Natural killer cell (primary cell): ENCODE measurements at regions not wholly inside any gene's neighbourhood (a gene's known extent, or its start where the extent isn't known, plus 50 kb on each side); places are given as distances from the start of the nearest gene placed in this dataset.
"Not testable (repeated sequence)": the region's sequence is repeated elsewhere in the genome, so short reads cannot be mapped to it uniquely, and the experiment has no call there.

Experiments
- ATAC-seq, 3 donors: fragments of 150-1000 bp in 2 of 3; fragments of 200-7000 bp in 1 of 3; cut with Tn5 transposase; 1 replicate in 1 of 3; 2 replicates in 2 of 3; pipeline ENCODE4 v1.10.0; 2021; ENCODE audit warnings: mild to moderate bottlenecking in 2 of 3, moderate library complexity in 2 of 3
- DNase-seq, 2 donors: peaks; one replicate each; pipeline versions ENCODE4 v3.0.0 to v3.0.0-alpha.2; 2013 to 2021; ENCODE audit warnings: mixed read lengths in 1 of 2
- H3K27ac ChIP-seq: one replicate; pipeline ENCODE4 v1.5.1; 2013; ENCODE audit warnings: mild to moderate bottlenecking, low read length
- H3K27me3 ChIP-seq: one replicate; pipeline ENCODE4 v1.6.1; 2013; ENCODE audit warnings: low read length; ENCODE audit not compliant: control insufficient read depth, insufficient read depth
- H3K36me3 ChIP-seq: one replicate; pipeline ENCODE4 v1.6.1; 2013; ENCODE audit warnings: low read length; ENCODE audit not compliant: control insufficient read depth, insufficient read depth
- H3K4me1 ChIP-seq: one replicate; pipeline ENCODE4 v1.6.1; 2013; ENCODE audit warnings: low read length; ENCODE audit not compliant: control insufficient read depth, insufficient read depth
- H3K4me3 ChIP-seq: one replicate; pipeline ENCODE4 v1.5.1; 2013; ENCODE audit warnings: low read length
- H3K9me3 ChIP-seq: one replicate; pipeline ENCODE4 v1.6.1; 2013; ENCODE audit warnings: low read length; ENCODE audit not compliant: control insufficient read depth, insufficient read depth
- H3K27ac Mint-ChIP-seq, 2 donors: one replicate each; pipeline ENCODE4 v1.8.0; 2022; ENCODE audit warnings: mild to moderate bottlenecking in 2 of 2, mixed read lengths in 2 of 2, moderate library complexity in 1 of 2
- H3K27me3 Mint-ChIP-seq, 2 donors: one replicate each; pipeline ENCODE4 v1.8.0; 2022; ENCODE audit warnings: low read depth in 2 of 2, mixed read lengths in 2 of 2
- H3K36me3 Mint-ChIP-seq: one replicate; pipeline ENCODE4 v1.8.0; 2022; ENCODE audit warnings: mixed read lengths
- H3K4me1 Mint-ChIP-seq, 2 donors: one replicate each; pipeline ENCODE4 v1.8.0; 2022; ENCODE audit warnings: mixed read lengths in 2 of 2
- H3K4me3 Mint-ChIP-seq: one replicate; pipeline ENCODE4 v1.8.0; 2022; ENCODE audit warnings: mild to moderate bottlenecking, moderate library complexity, mixed read lengths
- H3K9me3 Mint-ChIP-seq, 2 donors: one replicate each; pipeline ENCODE4 v1.8.0; 2022; ENCODE audit warnings: mixed read lengths in 2 of 2
- WGBS: methylation state at CpG from one replicate; pipeline ENCODE4 v1.1.7; 2013; ENCODE audit warnings: missing lambda C conversion rate; ENCODE audit not compliant: insufficient coverage; 5-methylcytosine and 5-hydroxymethylcytosine counted together
- intact Hi-C: fragments of 100-400 bp; cut with micrococcal nuclease; formaldehyde crosslinking; loops from one replicate; pipeline ENCODE4 v1.14.2; 2022
- TF ChIP-seq, protein P1 (sequence below): fragments of 200-600 bp; IDR thresholded peaks from one replicate; pipeline ENCODE4 v1.8.0; 2022; ENCODE audit warnings: antibody characterized with exemption

DNA sequence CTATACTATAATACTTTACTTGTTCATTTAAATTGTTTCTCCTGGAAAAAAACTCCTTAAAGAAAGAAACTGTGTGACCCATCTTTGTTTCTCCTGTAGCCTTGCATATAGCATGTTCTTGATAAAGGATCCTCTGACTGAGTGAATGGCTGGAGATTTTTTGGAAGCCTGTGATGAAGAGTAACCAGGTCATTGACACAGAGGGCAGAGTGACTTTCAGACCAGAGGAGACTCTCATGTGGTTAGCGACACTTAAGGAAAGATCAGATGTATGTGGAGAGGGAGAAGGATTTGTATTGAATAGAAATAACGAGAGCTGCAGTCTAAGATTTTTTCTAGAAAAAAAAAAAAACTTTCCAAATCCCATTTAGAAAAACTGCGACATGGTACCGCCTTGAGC is 85.5 kb downstream of the TRIM43 start:
- no peak for ATAC-seq
- no peak for DNase-seq
- no peak overlapping the region for H3K27ac Mint-ChIP-seq
- Histone ChIP-seq H3K27me3 (peaks cover 2% of the 10 kb centered on the region), H3K4me1 (no peaks in the 10 kb centered on the region), H3K27ac (no peak overlapping the region), H3K9me3 (no peaks in the 10 kb centered on the region), H3K36me3 (no peaks in the 10 kb centered on the region), H3K4me3 (no peak overlapping the region)
- H3K4me1 Mint-ChIP-seq: peaks cover 0 to 3% of the 10 kb centered on the region in 2 donors
- WGBS: 97% methylated on average over 3 of the region's 4 CpGs
- no peak overlapping the region for H3K4me3 Mint-ChIP-seq
- TF ChIP-seq, protein P1, sequence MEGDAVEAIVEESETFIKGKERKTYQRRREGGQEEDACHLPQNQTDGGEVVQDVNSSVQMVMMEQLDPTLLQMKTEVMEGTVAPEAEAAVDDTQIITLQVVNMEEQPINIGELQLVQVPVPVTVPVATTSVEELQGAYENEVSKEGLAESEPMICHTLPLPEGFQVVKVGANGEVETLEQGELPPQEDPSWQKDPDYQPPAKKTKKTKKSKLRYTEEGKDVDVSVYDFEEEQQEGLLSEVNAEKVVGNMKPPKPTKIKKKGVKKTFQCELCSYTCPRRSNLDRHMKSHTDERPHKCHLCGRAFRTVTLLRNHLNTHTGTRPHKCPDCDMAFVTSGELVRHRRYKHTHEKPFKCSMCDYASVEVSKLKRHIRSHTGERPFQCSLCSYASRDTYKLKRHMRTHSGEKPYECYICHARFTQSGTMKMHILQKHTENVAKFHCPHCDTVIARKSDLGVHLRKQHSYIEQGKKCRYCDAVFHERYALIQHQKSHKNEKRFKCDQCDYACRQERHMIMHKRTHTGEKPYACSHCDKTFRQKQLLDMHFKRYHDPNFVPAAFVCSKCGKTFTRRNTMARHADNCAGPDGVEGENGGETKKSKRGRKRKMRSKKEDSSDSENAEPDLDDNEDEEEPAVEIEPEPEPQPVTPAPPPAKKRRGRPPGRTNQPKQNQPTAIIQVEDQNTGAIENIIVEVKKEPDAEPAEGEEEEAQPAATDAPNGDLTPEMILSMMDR: no peak
- intact Hi-C loops: no loop called here
- H3K9me3 Mint-ChIP-seq: no peaks in the 10 kb centered on the region
- no peaks in the 10 kb centered on the region for H3K36me3 Mint-ChIP-seq
- H3K27me3 Mint-ChIP-seq: peaks cover 19 to 49% of the 10 kb centered on the region in 2 donors

DNA sequence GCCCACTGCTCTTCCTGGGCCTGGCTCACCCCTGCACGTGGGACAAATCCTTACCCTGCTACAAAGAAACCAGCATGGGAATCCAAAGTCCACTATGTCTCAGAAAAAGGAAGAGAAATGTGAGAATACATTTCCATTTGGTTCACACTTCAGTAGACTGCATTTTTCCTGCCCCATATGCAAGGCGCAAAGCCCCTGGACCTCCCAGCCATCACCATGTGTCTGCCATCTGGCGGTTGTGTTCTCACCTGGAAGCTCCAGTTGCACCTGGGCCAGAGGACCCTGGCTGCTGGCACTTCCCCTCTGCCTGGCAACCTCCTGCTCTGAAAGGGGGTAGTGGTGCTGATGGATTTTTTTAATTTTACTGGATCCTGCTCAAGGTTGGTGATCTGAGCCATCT is 86.0 kb downstream of the TRIM43 start:
- ATAC-seq, H3K4me3 Mint-ChIP-seq, H3K4me3 ChIP-seq: not testable (repeated sequence)

DNA sequence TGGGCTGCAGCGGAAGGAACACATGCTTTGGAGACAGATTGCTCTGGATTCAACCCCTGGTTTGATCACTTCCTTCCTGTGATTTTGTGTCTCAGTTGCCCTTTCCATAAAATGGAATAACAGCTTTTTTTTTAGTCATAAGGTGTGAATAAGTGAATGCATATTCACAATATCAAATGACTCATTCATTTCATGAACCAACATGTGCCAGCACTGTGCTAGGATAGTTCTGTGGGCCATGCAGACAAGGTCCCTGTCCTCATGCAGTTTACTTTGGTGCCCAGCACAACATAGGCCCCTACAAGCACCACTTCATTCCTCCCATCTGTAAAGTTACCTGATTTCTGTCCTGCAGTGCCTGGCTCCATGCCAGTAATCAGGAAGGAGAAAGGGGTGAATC is 89.4 kb downstream of the TRIM43 start:
- H3K9me3 ChIP-seq, H3K36me3 Mint-ChIP-seq, H3K36me3 ChIP-seq, H3K27ac Mint-ChIP-seq, intact Hi-C loops, H3K27me3 ChIP-seq, DNase-seq, H3K27ac ChIP-seq, ATAC-seq, H3K9me3 Mint-ChIP-seq, H3K4me3 ChIP-seq, H3K4me1 ChIP-seq, H3K4me3 Mint-ChIP-seq: not testable (repeated sequence)
- WGBS: 100% methylated on average over 1 of the region's 1 CpG
- Mint-ChIP-seq H3K4me1 (peaks cover 6 to 12% of the 10 kb centered on the region in 2 donors), H3K27me3 (peaks cover 20 to 65% of the 10 kb centered on the region in 2 donors)

More for the DNA sequence above, 86.0 kb downstream of the TRIM43 start:
- H3K36me3 ChIP-seq, H3K36me3 Mint-ChIP-seq, DNase-seq, H3K27ac ChIP-seq, intact Hi-C loops, H3K4me1 Mint-ChIP-seq, H3K27me3 ChIP-seq, H3K27ac Mint-ChIP-seq, H3K9me3 Mint-ChIP-seq, H3K4me1 ChIP-seq, H3K9me3 ChIP-seq: not testable (repeated sequence)
- WGBS: 80% methylated on average over 2 of the region's 3 CpGs
- peaks cover 22 to 54% of the 10 kb centered on the region in 2 donors for H3K27me3 Mint-ChIP-seq

DNA sequence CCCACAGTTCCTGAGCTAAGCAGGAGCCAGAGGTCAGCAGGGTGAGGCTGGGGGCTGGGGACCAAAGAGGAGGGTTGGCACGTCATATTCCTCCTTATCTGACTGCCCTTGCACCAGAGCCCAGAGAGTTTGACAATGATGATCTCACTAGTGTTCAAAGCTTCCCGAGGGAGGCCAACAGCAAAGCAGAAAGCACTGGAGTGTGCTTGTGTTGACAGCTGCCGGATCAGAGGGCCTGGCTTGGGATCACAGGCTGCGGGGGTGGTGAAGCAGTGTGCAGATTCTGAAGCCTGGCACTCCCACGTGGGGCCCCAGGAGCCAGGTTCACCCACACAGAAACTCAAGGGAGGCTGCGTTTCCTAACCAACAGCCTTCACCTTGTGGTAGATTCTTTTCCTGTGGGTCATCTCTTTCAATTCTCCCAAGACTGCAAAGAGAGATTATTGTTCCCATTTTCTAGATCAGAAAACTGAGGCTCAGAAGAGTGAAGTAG is 89.8 kb downstream of the TRIM43 start:
- peaks cover 6 to 12% of the 10 kb centered on the region in 2 donors for H3K4me1 Mint-ChIP-seq
- H3K36me3 Mint-ChIP-seq, ATAC-seq, H3K27me3 ChIP-seq, H3K9me3 Mint-ChIP-seq, H3K4me1 ChIP-seq, H3K4me3 ChIP-seq, H3K27ac Mint-ChIP-seq, DNase-seq, H3K4me3 Mint-ChIP-seq, intact Hi-C loops, H3K9me3 ChIP-seq, H3K27ac ChIP-seq, H3K36me3 ChIP-seq: not testable (repeated sequence)
- 50% methylated on average over 6 of the region's 6 CpGs for WGBS
- peaks cover 20 to 61% of the 10 kb centered on the region in 2 donors for H3K27me3 Mint-ChIP-seq

GRCh38 chr2:95682889-95683517 is 91.2 kb downstream of the TRIM43 start:
- not testable (repeated sequence) for H3K27ac ChIP-seq, H3K4me3 Mint-ChIP-seq
- H3K27me3 Mint-ChIP-seq: peaks cover 25 to 61% of the 10 kb centered on the region in 2 donors

More at GRCh38 chr2:95682889-95683517, 91.2 kb downstream of the TRIM43 start:
- DNase-seq, H3K27ac Mint-ChIP-seq, H3K27me3 ChIP-seq, H3K9me3 ChIP-seq, ATAC-seq, H3K4me1 ChIP-seq, H3K4me3 ChIP-seq, H3K9me3 Mint-ChIP-seq, intact Hi-C loops, H3K36me3 Mint-ChIP-seq, H3K36me3 ChIP-seq: not testable (repeated sequence)
- WGBS: 10% methylated on average over 16 of the region's 19 CpGs
- H3K4me1 Mint-ChIP-seq: peaks cover 6 to 12% of the 10 kb centered on the region in 2 donors
